Activated T-cell treated with anti-CD3 and anti-CD28 coated beads for 1 hour (primary cell): ENCODE measurements at regions not wholly inside any gene's neighbourhood (a gene's known extent, or its start where the extent isn't known, plus 50 kb on each side); places are given as distances from the start of the nearest gene placed in this dataset.
"Not testable (repeated sequence)": the region's sequence is repeated elsewhere in the genome, so short reads cannot be mapped to it uniquely, and the experiment has no call there.

Experiments used
- DNase-seq: peaks from one replicate; pipeline ENCODE4 v3.0.0-alpha.2; 2020; ENCODE audit warnings: low read depth

DNA sequence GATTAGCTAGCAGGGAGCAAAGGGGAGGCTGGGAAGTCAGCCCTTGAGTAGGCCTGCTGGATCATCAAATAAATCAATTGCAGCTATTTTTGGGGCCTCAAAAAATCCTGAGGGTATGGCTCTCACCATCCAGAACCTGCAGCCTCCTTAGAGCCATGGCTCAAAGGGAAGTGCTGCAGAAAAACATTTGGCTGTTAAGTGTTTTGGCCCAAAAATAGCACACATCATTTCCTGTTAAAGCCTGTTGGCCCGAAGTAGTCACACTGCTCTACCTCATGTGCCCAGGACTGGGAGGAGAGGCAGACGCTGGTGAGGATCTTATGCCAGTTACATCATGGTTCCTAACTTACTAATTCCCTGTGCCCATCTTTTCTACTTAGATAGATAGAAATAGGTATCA is 176.8 kb upstream of the PLGLB1 start:
- DNase-seq = not testable (repeated sequence)

DNA sequence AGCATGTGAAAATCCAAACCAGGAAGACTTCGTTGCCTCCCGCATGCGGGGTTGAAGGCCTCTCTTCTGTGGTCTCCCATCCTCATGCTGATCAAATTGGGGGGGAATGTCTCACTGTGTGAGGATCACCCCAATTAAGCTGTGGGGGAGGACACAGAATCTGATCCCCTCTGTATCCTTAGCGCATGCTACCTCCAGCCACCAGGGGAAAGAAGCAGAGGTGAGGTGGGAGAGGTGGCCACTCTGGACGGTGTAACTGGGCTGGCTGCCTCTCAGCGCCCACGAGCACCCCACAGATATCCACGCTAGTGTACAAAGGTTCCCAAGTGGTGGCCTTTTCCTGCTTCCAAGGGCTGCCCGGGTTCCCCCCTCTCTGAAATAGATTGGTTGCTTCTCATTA is 177.6 kb upstream of the PLGLB1 start:
- DNase-seq = not testable (repeated sequence)

DNA sequence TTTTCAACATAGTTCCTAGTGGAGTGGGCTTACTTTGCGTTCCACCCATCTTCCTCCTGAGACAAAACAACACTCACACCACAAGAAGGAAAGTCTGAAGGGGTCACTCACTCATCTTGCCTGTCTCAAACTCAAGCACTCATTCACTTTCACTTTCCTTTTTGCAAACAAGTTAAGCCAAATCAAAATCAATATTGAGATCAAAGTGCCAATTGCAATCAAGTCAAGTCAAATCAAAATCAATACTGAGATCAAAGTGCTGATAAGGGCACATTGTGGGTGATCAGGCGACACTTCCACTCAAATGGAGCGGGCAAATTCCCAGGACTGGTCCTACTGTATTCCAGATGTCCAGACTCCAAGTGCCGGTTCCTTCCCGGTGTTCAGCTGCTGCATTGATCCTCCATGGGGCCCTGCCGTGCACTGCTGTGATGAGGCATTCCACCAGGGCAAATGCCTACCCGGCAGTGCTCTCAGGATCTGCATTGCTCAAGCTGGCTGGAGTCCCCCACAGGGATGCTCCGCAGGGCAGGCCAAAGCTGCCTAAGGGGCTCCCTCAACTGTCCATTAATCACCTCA is 183.0 kb upstream of the PLGLB1 start:
- not testable (repeated sequence) for DNase-seq

DNA sequence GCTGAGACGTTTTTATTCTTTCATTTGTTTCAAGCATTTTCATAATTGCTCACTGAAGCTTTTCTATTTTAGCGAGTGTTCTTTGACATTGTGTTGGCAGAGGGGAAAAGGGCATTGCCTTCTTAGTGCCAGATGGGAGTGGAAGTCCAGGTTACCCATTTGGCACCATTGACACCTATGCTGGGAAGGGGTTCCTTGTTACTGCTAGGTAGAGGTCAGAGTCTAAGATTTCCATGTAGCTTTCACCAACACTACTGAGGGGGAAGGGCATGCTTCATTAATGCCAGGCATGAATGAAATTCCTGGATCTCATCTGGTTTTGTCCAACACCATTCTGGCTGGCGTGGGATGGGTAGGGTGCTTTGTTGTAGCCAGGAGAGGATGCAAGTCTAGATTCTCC is 191.3 kb upstream of the PLGLB1 start:
- DNase-seq = not testable (repeated sequence)

DNA sequence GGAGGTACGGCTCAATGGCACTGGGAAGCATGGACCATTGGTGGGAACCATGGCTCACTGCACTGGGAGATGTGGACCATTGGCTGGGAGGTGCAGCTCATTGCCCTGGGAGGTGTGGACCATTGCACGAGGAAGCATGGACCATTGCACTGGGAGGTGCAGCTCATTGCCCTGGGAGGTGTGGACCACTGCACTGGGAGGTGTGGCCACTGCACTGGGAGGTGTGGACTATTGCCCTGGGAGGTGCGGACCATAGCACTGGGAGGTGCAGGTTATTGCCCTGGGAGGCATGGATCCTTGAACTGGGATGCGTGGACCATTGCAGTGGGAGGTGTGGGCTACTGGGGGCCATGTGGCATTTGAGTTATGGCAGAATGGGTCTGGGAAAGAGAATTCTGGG is 195.4 kb upstream of the PLGLB1 start:
- DNase-seq = not testable (repeated sequence)

DNA sequence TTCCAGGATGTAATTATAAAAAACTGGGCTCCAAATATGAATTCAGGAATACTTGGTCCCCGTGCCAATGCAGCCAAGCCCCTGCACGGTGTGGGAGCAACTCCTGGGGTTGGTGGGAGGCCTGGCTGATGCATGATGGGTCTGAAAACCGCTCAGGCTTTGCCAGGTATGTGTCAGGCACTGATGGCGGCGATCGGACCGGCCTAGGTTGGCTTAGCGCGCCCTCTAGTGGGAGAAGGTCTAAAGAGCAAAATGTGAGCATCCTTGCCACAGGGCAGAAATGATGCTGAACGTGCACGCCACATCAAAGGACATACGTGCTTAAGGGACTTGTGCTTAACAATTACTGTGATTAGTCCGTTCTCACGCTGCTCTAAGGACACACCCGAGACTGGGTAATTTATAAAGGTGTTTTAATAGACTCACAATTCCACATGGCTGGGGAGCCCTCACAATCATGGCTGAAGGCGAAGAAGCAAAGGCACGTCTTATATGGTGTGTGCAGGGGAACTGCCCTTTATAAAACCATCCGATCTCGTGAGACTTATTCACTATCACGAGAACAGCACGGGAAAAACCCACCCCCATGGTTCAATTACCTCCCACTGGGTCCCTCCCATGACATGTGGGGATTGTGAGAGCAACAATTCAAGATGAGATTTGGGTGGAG is 196.2 kb upstream of the PLGLB1 start:
- DNase-seq = peak; percentile 62

DNA sequence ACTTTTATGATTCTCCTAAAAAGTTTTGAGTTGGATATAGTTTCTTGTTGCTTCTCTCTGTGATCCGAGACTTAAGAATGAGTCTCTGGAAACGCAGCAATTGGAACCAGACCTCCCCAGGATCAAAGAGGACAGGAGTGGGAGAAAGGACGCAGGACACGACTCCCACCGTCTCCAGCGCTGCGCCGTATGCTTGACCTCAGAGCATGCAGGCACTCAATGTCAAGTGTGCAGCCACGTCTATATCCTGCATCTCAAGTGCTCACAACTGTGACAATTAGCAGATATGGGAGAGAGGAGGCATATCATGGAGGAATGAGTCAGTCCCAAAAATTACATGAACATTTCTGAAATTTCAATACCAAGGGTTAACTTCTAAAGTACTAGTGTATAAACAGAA is 199.0 kb upstream of the PLGLB1 start:
- DNase-seq = not testable (repeated sequence)

DNA sequence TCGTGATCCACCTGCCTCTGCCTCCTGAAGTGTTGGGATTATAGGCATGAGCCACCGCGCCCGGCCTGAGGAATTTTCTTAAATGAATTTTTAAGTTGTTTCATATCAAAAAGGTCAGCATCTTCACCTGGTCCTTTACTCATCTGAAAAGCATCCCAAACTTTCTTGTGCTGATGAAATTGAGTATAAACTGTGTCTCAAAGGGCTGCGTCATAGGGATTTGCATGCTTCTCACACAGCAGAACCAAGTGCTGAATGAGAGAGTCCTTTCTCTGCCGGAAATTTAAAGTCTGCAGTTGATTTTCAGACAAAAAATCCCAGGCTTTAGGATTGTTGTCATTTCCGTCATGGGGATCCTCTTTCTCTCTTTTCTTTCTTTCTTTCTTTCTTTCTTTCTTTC is 200.5 kb upstream of the PLGLB1 start:
- not testable (repeated sequence) for DNase-seq

DNA sequence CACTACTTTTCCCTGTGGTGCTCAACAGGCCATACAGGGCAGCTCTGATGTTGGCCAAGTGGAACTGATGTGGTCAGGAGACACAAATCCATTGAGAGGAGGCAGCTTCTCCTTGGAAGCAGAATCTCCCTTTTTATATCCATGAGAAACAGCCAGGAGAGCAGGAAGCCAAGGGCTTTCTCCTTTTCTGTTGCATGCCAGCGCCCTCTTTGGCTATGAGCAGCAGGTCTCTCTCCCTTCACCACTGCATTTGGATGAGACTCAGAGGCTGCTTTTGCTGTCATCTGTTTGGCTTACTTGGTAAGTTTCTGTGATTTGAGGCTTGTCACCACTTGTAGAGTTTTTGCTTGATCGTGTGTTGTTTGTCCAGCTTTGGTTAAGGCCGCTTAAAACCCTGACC is 202.2 kb upstream of the PLGLB1 start:
- not testable (repeated sequence) for DNase-seq

DNA sequence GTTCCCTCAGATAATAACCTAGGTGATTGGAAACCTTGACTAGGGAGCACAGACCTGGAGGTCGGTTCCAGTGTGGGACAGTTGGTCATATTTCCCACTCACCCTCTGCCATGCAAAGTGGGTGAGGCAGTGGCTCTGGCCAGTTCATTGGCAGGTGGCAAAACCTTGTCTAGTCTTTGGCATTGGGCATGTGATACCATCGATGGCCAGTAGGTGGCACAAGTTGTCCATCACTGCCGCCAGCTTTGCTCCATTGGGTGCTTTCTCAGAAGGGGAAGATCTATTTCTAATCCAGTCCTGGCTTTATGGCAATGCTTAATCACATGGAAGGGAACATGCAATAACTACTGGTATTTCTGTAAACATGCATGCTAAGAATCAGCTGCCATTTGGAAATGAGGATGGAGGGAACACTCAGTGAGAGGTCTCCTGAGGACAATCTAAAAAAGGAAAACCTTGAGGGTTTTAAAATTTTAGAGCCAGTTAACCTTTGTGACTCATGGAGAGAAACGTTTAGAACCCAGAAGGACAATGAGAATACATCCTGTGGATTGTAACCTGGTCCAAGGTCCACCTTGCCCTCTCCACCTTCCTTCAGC is 207.5 kb upstream of the PLGLB1 start:
- DNase-seq = not testable (repeated sequence)

DNA sequence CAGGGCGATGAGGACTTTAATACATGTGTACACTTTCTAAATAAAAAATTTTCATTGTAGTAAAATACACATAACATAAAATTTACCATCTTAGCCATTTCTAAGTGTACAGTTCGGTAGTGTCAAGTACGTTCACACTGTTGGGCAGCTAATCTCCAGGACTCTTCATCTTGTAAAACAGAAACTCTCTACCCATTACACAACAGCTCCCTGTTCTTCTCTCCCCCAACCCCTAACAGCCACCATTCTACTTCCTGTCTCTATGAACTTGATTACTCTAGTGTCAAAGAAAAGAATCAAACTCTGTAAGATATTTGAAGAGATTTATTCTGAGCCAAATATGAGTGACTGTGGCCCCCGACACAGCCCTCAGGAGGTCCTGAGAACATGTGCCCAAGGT is 208.3 kb upstream of the PLGLB1 start:
- DNase-seq = not testable (repeated sequence)

DNA sequence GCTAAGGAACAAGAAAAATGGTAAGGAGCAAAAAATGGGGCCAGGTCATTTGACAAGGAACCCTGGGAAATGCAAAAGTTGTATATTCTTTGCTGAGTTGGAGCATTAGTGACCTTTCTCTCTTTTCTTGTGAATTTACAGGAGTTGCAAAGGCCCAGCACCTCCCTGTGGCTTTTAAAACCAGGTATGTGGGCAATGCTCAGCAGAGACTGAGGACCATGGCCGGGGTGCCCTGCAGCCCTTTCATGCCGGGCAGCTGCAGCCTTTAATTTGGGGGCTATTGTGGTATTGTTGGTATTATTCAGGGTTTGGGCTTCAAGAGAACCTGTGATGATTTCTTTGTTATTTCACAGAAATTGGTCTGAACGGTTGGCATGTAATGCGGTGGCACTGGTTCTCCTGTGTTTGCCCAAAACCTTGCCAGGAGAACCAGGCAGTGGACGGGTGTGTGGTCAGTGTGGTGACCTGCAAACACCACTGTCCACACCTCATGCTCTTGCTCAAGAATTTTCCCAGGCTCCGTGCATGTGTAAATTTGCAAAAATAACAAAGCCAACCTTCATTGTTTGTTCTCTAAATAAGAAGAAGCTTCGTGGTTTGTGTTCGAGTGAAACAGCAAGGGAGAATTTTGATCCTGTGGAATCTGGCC is 213.8 kb upstream of the PLGLB1 start:
- not testable (repeated sequence) for DNase-seq

DNA sequence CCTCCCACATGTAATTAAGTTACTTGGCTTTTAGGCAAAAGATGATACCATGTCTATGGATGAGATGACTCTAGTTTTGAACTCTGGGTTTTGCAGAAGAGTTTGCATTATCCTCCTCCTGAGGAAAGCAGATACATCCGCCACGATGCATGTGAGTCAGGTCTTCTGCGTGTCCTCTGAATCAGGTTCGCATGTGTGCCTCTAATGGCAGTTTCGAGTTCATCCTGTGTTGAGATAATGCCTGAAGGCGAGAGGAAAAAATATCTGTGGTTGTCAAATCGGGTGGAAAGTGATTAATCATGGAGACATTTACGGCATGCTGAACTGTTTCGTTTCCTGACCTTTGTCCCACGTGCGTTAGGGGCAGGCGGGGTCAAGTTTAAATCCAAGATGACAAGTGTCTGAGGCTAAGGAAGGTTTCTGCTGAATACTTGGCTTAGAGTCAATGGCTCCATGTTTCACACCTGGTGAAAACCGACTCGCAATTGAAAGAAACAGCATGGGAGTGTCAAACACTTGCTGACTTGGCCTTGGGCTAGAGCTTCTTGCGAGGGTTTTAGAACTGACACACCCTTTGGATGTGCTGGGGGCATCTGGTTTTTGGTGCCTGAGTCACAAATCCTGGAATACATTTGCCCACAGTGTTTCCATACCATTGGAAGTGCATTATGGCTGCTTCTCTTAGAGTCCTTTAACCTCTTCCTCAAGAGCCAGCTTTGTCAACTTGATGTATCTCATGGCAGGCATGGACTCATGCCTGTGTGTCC is 216.1 kb upstream of the PLGLB1 start:
- DNase-seq = not testable (repeated sequence)

DNA sequence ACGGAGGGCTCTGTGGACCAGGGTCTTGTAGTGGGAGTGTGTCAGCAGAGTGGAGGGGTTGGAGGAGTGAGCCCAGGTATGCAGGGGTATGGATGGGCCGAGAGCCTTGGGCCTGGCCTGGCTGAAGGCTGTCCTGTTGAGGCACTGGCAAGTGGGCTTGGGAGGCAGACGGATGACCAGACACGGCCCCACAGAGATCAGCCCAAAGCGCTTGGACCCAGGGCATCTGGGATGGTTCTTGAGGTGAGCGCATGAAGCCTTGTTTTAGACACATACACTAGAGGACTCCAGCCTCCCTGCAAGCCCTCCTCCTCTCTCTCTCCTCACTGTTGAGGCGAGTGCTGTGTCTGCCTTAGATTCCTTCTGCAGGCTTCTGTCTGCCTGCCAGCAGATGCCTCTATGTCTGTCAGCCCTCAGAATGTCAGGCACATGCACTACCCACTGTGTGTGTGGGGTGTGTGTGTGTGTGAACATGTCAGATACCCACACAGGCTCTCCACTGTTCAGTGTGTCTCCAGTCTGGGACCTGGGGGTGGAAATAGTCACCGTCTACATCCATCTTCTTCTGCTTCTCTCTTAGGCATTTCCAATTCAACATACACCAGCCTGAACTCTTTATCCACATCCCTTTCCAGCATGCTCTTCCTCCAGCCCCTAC is 218.0 kb upstream of the PLGLB1 start:
- not testable (repeated sequence) for DNase-seq

DNA sequence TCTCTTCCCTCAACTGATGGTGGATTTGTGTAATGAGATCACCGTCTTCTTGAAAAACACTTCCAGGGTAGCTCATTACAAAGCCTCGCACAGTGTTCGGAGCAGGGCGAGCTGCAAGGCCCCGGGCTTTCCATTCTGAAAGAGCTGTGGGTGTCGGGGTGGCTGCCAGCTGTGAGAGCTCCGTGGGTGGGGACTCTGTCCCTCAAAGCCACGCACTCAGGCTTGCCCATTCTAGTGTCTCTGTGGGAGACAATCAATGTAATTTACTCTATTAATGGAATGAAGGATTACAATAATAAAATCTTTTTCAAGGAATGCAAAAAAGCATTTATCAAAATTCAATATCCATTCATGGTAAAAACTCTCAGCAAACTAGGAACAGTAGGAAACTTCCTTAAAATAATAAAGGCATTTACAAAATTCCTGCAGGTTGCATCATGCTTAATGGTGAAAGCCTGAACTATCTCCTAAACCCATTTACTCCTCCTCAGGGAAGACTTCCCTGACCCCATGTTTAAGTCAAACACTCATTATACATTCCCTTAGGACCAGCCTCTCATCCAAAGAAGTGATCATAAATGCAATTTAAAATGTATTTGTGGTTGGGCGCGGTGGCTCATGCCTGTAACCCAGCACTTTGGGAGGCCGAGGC is 224.5 kb upstream of the PLGLB1 start:
- not testable (repeated sequence) for DNase-seq

DNA sequence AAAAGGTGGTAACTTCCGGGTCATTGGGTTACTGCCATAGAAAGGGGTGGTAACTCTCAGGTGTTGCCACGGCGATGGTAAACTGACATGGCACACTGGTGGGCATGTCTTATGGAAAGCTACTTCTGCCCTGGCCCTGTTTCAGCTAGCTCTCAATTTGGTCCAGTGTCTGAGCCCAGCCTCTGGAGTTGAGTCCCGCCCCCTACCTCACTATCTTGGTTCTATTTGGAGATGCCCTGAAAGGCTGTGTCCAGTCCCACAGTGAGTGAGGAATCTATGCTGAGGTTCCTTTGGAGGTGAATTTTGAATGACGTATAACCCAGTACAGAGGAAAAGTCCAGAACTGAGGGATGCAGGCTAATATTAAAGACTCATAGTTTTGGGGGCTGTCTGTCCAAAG is 230.4 kb upstream of the PLGLB1 start:
- not testable (repeated sequence) for DNase-seq

DNA sequence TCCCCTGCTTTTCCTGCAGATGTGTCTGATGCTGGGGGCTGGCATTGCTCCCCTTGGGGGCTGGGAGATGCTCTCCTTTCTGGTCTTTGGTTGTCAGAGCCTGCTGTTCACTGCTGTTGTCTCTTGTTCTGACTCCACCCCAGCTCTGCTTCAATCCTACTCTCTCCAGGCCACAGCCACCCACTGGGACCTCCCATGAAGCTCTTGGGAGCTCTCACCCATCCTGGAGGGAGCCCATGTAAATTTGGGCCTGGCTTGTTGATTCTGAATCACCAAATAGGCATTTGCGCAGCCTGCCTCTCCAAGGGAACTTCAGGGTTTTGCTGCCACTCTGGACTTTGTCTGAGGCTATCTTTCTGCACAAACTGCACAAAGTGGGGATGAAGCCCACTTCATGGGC is 232.9 kb upstream of the PLGLB1 start:
- not testable (repeated sequence) for DNase-seq

DNA sequence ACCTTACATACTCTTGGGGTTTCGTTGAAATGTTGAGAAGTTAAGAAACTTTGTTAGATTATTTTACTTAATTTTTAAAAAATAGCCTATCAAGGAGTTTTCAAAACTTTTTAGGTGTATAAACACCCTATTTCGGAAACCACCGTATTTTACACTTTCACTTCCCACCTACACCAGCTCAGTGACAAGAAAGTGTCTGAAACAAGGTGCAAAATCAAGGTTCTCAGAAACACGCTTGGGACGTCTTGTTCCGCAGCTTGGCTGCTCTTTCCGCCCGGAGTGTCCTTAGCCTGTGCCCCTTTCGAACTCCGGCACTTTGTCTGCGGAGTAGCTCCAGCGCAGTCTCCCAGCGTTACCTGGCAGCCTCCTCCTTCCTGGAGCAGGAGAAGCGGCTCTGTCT is 233.8 kb upstream of the PLGLB1 start:
- not testable (repeated sequence) for DNase-seq

DNA sequence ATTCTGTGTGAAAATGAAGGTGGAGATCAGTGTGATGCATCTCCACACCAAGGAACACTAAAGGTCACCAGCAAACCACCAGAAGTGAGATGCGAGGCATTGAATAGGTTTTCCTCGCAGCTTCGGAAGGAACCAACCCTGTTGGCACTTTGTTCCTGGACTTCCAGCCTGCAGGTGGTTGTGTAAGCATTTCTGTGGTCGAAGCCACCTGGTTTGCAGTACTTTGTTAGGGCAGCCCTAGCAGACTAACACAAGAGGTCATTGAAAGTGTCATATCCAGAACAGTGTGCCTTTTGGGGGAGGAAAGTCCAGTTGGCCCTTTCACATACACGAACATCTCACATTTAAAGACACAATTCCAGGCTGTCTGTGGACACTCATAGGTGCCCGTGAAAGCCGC is 237.2 kb upstream of the PLGLB1 start:
- DNase-seq = not testable (repeated sequence)

DNA sequence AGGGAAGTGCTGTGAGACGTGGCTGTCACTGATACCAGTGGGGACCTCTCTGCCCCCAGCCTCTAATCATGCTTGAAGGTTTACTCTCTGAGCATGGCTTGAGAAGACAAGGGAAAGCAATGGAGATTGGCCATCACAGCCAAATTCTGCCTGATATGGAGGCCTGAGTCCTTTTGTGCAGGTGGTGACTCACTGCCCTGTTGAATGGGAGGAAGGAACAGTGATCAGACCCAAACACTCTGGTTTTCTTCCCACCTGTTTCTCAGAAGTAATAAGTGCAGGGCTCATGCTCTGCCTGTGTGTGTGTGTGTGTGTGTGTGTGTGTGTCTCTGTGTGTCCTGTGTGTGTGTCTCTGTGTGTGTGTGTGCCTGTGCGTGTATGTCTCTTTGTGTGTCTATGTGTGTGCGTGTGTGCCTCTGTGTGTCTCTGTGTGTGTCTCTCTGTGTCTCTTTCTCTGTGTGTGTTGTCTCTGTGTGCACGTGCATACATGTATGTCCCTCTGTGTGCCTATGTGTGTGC is 240.6 kb upstream of the PLGLB1 start:
- not testable (repeated sequence) for DNase-seq
